IgD-negative memory B cell (primary cell): ENCODE measurements at regions not wholly inside any gene's neighbourhood (a gene's known extent, or its start where the extent isn't known, plus 50 kb on each side); places are given as distances from the start of the nearest gene placed in this dataset.
"Not testable (repeated sequence)": the region's sequence is repeated elsewhere in the genome, so short reads cannot be mapped to it uniquely, and the experiment has no call there.

Source experiments
- H3K27ac Mint-ChIP-seq, 3 donors: one replicate each; pipeline ENCODE4 v1.8.0; 2020 to 2022; ENCODE audit warnings: mild to moderate bottlenecking in 3 of 3, mixed read lengths in 3 of 3, moderate library complexity in 1 of 3
- H3K27me3 Mint-ChIP-seq: one replicate; pipeline ENCODE4 v1.8.0; 2021; ENCODE audit warnings: mixed read lengths
- H3K36me3 Mint-ChIP-seq: one replicate; pipeline ENCODE4 v1.8.0; 2020; ENCODE audit warnings: mild to moderate bottlenecking, mixed read lengths
- H3K4me1 Mint-ChIP-seq, 3 donors: one replicate each; pipeline ENCODE4 v1.8.0; 2020 to 2022; ENCODE audit warnings: mixed read lengths in 3 of 3, mild to moderate bottlenecking in 1 of 3
- H3K4me3 Mint-ChIP-seq, 4 donors: one replicate each; pipeline ENCODE4 v1.8.0; 2020 to 2022; ENCODE audit warnings: mild to moderate bottlenecking in 4 of 4, mixed read lengths in 4 of 4, moderate library complexity in 3 of 4
- H3K9me3 Mint-ChIP-seq, 3 donors: one replicate each; pipeline ENCODE4 v1.8.0; 2020 to 2021; ENCODE audit warnings: mixed read lengths in 3 of 3, mild to moderate bottlenecking in 1 of 3

- H3K4me3 Mint-ChIP-seq: no peak overlapping the region
- H3K4me1 Mint-ChIP-seq: no peaks in the 10 kb centered on the region
- H3K9me3 Mint-ChIP-seq: no peaks in the 10 kb centered on the region
- H3K27ac Mint-ChIP-seq: no peak overlapping the region
- peaks cover 8% of the 10 kb centered on the region for H3K27me3 Mint-ChIP-seq
- no peaks in the 10 kb centered on the region for H3K36me3 Mint-ChIP-seq
Measured at GRCh38 chr11:57903441-57904123, 120.1 kb upstream of the OR9Q1 start.

DNA sequence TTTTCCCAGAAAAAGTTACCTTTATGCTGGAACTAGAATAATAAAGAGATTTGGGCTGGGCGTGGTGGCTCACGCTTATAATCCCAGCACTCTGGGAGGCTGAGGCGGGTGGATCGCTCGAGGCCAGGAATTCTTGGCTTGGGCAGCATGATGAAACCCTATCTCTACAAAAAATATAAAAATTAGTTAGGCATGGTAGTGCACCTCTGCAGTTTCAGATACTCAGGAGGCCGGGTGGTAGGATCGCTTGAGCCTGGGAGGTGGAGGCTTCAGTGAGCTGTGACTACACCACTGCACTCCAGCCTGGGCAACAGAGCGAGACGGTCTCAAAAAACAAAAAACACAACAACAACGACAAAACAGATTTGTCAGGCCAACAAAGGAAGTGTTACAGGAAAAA lies 119.3 kb upstream of the OR9Q1 start:
- H3K4me1 Mint-ChIP-seq: no peaks in the 10 kb centered on the region
- H3K4me3 Mint-ChIP-seq: no peak overlapping the region

GRCh38 chr11:57905439-57905838 lies 118.2 kb upstream of the OR9Q1 start:
- H3K9me3 Mint-ChIP-seq: no peaks in the 10 kb centered on the region
- H3K27me3 Mint-ChIP-seq: peaks cover 7% of the 10 kb centered on the region
- no peak overlapping the region for H3K27ac Mint-ChIP-seq
- no peaks in the 10 kb centered on the region for H3K36me3 Mint-ChIP-seq
- H3K4me3 Mint-ChIP-seq: no peak overlapping the region
- H3K4me1 Mint-ChIP-seq: no peaks in the 10 kb centered on the region

More for the DNA sequence above, 119.3 kb upstream of the OR9Q1 start:
- Mint-ChIP-seq H3K36me3 (no peaks in the 10 kb centered on the region), H3K27me3 (peaks cover 7% of the 10 kb centered on the region), H3K27ac (no peak overlapping the region), H3K9me3 (no peaks in the 10 kb centered on the region)

GRCh38 chr11:57908399-57908798 lies 115.3 kb upstream of the OR9Q1 start:
- not testable (repeated sequence) for H3K36me3 Mint-ChIP-seq, H3K4me3 Mint-ChIP-seq, H3K27ac Mint-ChIP-seq, H3K9me3 Mint-ChIP-seq, H3K27me3 Mint-ChIP-seq, H3K4me1 Mint-ChIP-seq

- not testable (repeated sequence) for H3K27ac Mint-ChIP-seq, H3K36me3 Mint-ChIP-seq, H3K9me3 Mint-ChIP-seq, H3K4me3 Mint-ChIP-seq, H3K4me1 Mint-ChIP-seq, H3K27me3 Mint-ChIP-seq
Measured at GRCh38 chr11:57911522-57911921, 112.2 kb upstream of the OR9Q1 start.

- H3K36me3 Mint-ChIP-seq: no peaks in the 10 kb centered on the region
- H3K4me3 Mint-ChIP-seq: no peak overlapping the region
- peaks cover 0 to 2% (median 2%) of the 10 kb centered on the region in 3 donors for H3K9me3 Mint-ChIP-seq
- H3K4me1 Mint-ChIP-seq: peaks cover 0 to 3% (median 0%) of the 10 kb centered on the region in 3 donors
- no peak overlapping the region for H3K27ac Mint-ChIP-seq
- H3K27me3 Mint-ChIP-seq: peaks cover 7% of the 10 kb centered on the region
Measured at GRCh38 chr11:57913715-57914704, 109.7 kb upstream of the OR9Q1 start.

DNA sequence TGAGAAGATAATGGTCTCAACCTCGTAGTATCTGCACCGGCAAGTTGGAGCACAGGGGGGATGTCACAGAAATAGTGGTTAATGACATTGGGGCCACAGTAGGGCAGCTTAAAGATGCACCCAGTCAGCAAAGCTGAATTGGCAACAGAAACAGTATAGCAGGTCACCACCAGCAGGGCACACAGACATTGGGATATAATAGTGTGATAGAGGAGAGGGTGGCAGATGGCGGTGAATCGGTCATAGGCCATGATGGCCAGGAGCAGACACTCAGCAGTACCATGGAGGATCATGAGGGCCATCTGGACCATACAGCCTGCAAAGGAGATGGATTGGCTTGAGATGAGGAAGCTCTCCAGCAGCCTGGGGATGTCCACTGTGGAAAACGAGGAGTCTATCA lies 106.0 kb upstream of the OR9Q1 start:
- Mint-ChIP-seq H3K4me1 (no peaks in the 10 kb centered on the region), H3K36me3 (peaks cover 2% of the 10 kb centered on the region), H3K9me3 (peaks cover 0 to 2% (median 2%) of the 10 kb centered on the region in 3 donors), H3K27ac (no peak overlapping the region), H3K27me3 (peaks cover 8% of the 10 kb centered on the region), H3K4me3 (no peak overlapping the region)

DNA sequence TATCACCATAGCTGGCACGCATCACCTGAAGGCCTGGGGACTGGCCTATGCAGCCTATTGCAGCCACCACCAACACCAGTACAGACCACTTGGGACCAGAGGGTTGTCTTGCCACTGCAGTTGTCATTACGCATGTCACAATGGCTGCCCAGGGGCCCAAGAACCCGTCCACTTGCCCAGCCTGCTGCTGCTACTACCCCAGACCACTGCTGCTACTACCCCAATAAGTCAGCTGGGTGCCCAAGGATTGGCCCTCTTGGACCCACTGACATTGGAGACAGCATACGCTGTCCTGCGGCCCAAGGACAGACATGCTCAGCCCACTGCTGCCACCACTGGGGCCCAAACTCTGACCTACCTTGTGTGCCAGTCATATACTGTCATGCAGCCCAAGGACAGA lies 102.7 kb upstream of the OR9Q1 start:
- peaks cover 0 to 2% (median 2%) of the 10 kb centered on the region in 3 donors for H3K9me3 Mint-ChIP-seq
- no peaks in the 10 kb centered on the region for H3K4me1 Mint-ChIP-seq
- peaks cover 2% of the 10 kb centered on the region for H3K36me3 Mint-ChIP-seq
- H3K4me3 Mint-ChIP-seq: no peak overlapping the region
- H3K27me3 Mint-ChIP-seq: peaks cover 5% of the 10 kb centered on the region
- H3K27ac Mint-ChIP-seq: no peak overlapping the region

- H3K4me3 Mint-ChIP-seq: no peak overlapping the region
- H3K9me3 Mint-ChIP-seq: peaks cover 0 to 3% (median 1%) of the 10 kb centered on the region in 3 donors
- H3K36me3 Mint-ChIP-seq: no peaks in the 10 kb centered on the region
- H3K27me3 Mint-ChIP-seq: peaks cover 2% of the 10 kb centered on the region
- H3K4me1 Mint-ChIP-seq: no peaks in the 10 kb centered on the region
- H3K27ac Mint-ChIP-seq: no peak overlapping the region
Measured at GRCh38 chr11:57932105-57932504, 91.6 kb upstream of the OR9Q1 start.

DNA sequence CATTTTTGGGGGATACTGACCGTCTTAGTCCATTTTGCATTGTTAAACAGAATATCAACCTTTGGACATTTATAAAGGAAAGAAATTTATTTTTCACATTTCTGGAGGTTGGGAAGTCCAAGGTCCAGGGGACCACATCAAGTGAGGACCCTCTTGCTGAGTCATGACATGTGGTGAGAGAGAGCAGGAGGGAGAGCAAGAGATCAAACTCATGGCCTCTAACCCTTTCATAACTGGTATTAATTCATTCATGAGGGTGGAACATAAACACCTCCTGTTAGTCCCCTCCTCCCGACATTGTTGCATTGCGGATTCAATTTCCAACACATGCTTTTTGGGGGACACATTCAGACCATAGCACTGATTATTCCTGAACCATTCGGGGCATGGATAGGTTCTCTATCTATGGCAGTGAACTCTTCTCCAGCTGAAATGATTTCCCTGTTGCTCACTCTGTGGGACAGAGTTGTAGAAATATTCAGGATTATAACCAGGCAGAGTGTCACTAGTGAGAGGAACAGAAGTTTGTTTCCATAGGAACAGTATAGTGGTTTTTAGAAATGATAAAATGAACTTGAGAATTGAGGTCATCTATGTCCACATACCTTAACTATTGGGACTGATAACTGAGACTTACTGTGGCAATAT lies 88.2 kb upstream of the OR9Q1 start:
- no peak overlapping the region for H3K4me3 Mint-ChIP-seq
- H3K27ac Mint-ChIP-seq: no peak overlapping the region
- no peaks in the 10 kb centered on the region for H3K4me1 Mint-ChIP-seq
- no peaks in the 10 kb centered on the region for H3K9me3 Mint-ChIP-seq
- H3K27me3 Mint-ChIP-seq: peaks cover 2% of the 10 kb centered on the region
- H3K36me3 Mint-ChIP-seq: no peaks in the 10 kb centered on the region

- Mint-ChIP-seq H3K4me1 (no peaks in the 10 kb centered on the region), H3K27ac (no peak overlapping the region), H3K36me3 (no peaks in the 10 kb centered on the region), H3K27me3 (peaks cover 2% of the 10 kb centered on the region), H3K4me3 (no peak overlapping the region), H3K9me3 (no peaks in the 10 kb centered on the region)
Measured at GRCh38 chr11:57936050-57936418, 87.6 kb upstream of the OR9Q1 start.

GRCh38 chr11:57937431-57937830 lies 86.2 kb upstream of the OR9Q1 start:
- no peaks in the 10 kb centered on the region for H3K4me1 Mint-ChIP-seq
- H3K36me3 Mint-ChIP-seq: no peaks in the 10 kb centered on the region
- H3K4me3 Mint-ChIP-seq: no peak overlapping the region
- no peak overlapping the region for H3K27ac Mint-ChIP-seq
- no peaks in the 10 kb centered on the region for H3K9me3 Mint-ChIP-seq
- H3K27me3 Mint-ChIP-seq: peaks cover 3% of the 10 kb centered on the region

DNA sequence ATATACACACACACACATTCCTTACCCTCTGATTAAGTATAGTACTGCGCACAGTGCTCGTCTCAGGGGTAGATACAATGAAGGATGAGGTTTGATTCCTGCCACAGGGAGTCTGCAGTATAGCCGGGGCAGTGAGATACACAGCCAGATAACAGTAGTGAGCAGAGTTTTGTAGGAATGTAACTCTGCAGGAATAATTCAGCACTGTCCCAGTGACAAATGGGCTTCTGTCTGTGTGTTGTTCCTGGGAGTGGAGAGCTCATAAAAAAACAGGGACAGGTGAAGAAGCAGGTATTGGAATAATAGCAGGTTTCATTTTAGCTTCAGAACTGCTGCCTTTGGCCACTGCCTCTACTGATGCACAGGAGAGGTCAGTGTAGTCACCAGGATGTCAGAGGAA lies 85.3 kb upstream of the OR9Q1 start:
- Mint-ChIP-seq H3K4me3 (no peak overlapping the region), H3K27ac (no peak overlapping the region), H3K27me3 (peaks cover 5% of the 10 kb centered on the region), H3K36me3 (no peaks in the 10 kb centered on the region), H3K4me1 (no peaks in the 10 kb centered on the region), H3K9me3 (no peaks in the 10 kb centered on the region)

DNA sequence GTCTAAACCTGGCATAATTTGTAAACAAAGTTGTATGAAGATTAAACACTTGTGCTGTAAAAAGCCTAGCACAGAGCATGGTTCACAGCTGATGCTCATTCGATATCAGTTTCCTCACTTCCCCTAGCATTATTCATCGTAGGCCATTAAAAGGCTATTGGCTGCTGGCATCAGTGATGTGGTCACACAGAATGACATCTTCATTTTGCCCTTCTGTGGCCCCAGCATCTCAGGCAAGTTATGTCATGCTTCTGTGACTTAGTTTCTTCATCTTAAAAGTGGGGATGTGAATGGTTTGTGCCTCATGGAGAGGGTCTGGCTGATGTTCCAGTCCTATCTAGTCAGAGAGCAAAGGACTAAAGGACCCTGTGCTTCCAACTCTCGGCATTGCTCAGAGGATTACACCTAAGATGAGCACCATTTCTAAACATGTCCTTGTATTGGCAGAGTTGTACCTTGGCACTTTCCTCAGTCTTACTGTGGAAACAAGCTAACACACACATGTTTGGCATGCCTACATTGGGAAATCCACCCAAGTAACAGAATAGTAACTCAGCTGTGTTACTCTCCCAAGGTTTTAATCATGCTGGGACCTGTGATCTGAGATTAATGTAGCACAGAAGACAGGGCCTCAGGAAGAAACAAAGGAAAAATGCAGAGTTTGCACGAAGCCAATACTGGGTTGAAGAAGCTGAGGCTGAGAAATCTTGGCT lies 83.5 kb upstream of the OR9Q1 start:
- Mint-ChIP-seq H3K9me3 (no peaks in the 10 kb centered on the region), H3K27ac (no peak overlapping the region), H3K4me1 (no peaks in the 10 kb centered on the region), H3K36me3 (no peaks in the 10 kb centered on the region), H3K4me3 (no peak overlapping the region), H3K27me3 (peaks cover 5% of the 10 kb centered on the region)

- Mint-ChIP-seq H3K27me3 (peaks cover 5% of the 10 kb centered on the region), H3K27ac (no peak overlapping the region), H3K4me3 (no peak overlapping the region), H3K36me3 (no peaks in the 10 kb centered on the region), H3K9me3 (no peaks in the 10 kb centered on the region), H3K4me1 (peaks cover 0 to 1% (median 0%) of the 10 kb centered on the region in 3 donors)
Measured at GRCh38 chr11:57941875-57942274, 81.8 kb upstream of the OR9Q1 start.
